CD14-positive monocyte (primary cell): ENCODE measurements at regions not wholly inside any gene's neighbourhood (a gene's known extent, or its start where the extent isn't known, plus 50 kb on each side); places are given as distances from the start of the nearest gene placed in this dataset.

ENCODE experiments used
- DNase-seq, 3 donors: peaks; one replicate each; pipeline ENCODE4 v3.0.0-alpha.2; 2011 to 2022
- H2AFZ ChIP-seq: 2 replicates; pipeline ENCODE4 v1.6.0; 2012; ENCODE audit warnings: mild to moderate bottlenecking, low read depth, low read length, inconsistent platforms; ENCODE audit not compliant: insufficient read depth, poor library complexity, severe bottlenecking
- H3K27ac ChIP-seq, 2 donors: 1 replicate in 1 of 2; 2 replicates in 1 of 2; pipeline ENCODE4 v1.5.1; 2012 to 2013; ENCODE audit warnings: low read length in 2 of 2, control low read depth in 1 of 2, inconsistent platforms in 1 of 2, low read depth in 1 of 2, mild to moderate bottlenecking in 1 of 2
- H3K27me3 ChIP-seq, 2 donors: one replicate each; pipeline versions ENCODE4 v1.6.0 to v1.6.1; 2011 to 2013; ENCODE audit warnings: low read length in 2 of 2; ENCODE audit not compliant: control insufficient read depth in 2 of 2, insufficient read depth in 2 of 2
- H3K36me3 ChIP-seq, 2 donors: replicated peaks in 1 of 2; 1 replicate in 1 of 2; 2 replicates in 1 of 2; pipeline versions ENCODE4 v1.5.1 to v1.6.1; 2012 to 2013; ENCODE audit warnings: low read length in 2 of 2, control low read depth in 1 of 2, inconsistent platforms in 1 of 2, mild to moderate bottlenecking in 1 of 2; ENCODE audit not compliant: insufficient read depth in 2 of 2, control insufficient read depth in 1 of 2
- H3K4me1 ChIP-seq, 2 donors: 1 replicate in 1 of 2; 2 replicates in 1 of 2; pipeline versions ENCODE4 v1.5.1 to v1.6.1; 2012 to 2013; ENCODE audit warnings: low read length in 2 of 2, control low read depth in 1 of 2, inconsistent platforms in 1 of 2, mild to moderate bottlenecking in 1 of 2, moderate library complexity in 1 of 2; ENCODE audit not compliant: insufficient read depth in 2 of 2, control insufficient read depth in 1 of 2
- H3K4me2 ChIP-seq: replicated peaks from 2 replicates; pipeline ENCODE3; 2012; ENCODE audit warnings: low read length, moderate library complexity, mild to moderate bottlenecking; ENCODE audit not compliant: poor library complexity, severe bottlenecking; ENCODE audit errors: extremely low read depth
- H3K4me3 ChIP-seq, 3 experiments: fragments of 200-600 bp in 1 of 3; sonication (generic) in 1 of 3; replicated peaks in 1 of 3; 1 replicate in 2 of 3; 2 replicates in 1 of 3; pipeline ENCODE4 v1.5.1; 2011 to 2013; ENCODE audit warnings: low read length in 3 of 3, mild to moderate bottlenecking in 3 of 3, control low read depth in 2 of 3, low read depth in 2 of 3, inconsistent platforms in 1 of 3, moderate library complexity in 1 of 3
- H3K79me2 ChIP-seq: 2 replicates; pipeline ENCODE4 v1.6.0; 2012; ENCODE audit warnings: mild to moderate bottlenecking, control low read depth, inconsistent platforms, low read length, moderate library complexity; ENCODE audit not compliant: insufficient read depth
- H3K9ac ChIP-seq: 2 replicates; pipeline ENCODE4 v1.6.0; 2017; ENCODE audit warnings: low read length, mild to moderate bottlenecking; ENCODE audit not compliant: insufficient read depth, poor library complexity, severe bottlenecking
- H3K9me3 ChIP-seq, 2 donors: replicated peaks in 1 of 2; 1 replicate in 1 of 2; 2 replicates in 1 of 2; pipeline versions ENCODE4 v1.5.1 to v1.6.1; 2012 to 2013; ENCODE audit warnings: low read length in 2 of 2, control low read depth in 1 of 2; ENCODE audit not compliant: control insufficient read depth in 1 of 2, insufficient read depth in 1 of 2
- H4K20me1 ChIP-seq: 2 replicates; pipeline ENCODE4 v1.6.0; 2012; ENCODE audit warnings: mild to moderate bottlenecking, low read length, control low read depth, moderate library complexity; ENCODE audit not compliant: insufficient read depth
- H3K27ac Mint-ChIP-seq, 7 donors: one replicate each; pipeline ENCODE4 v1.8.0; 2020; ENCODE audit warnings: mild to moderate bottlenecking in 7 of 7, mixed read lengths in 7 of 7, moderate library complexity in 6 of 7, inconsistent platforms in 2 of 7
- H3K27me3 Mint-ChIP-seq, 3 donors: one replicate each; pipeline ENCODE4 v1.8.0; 2021 to 2022; ENCODE audit warnings: low read depth in 3 of 3, mild to moderate bottlenecking in 3 of 3, mixed read lengths in 3 of 3, moderate library complexity in 3 of 3, inconsistent platforms in 1 of 3
- H3K36me3 Mint-ChIP-seq, 2 donors: one replicate each; pipeline ENCODE4 v1.8.0; 2020; ENCODE audit warnings: mixed read lengths in 2 of 2, inconsistent platforms in 1 of 2, mild to moderate bottlenecking in 1 of 2
- H3K4me1 Mint-ChIP-seq: one replicate; pipeline ENCODE4 v1.8.0; 2020; ENCODE audit warnings: mild to moderate bottlenecking, mixed read lengths
- H3K4me3 Mint-ChIP-seq, 2 donors: one replicate each; pipeline ENCODE4 v1.8.0; 2020; ENCODE audit warnings: mild to moderate bottlenecking in 2 of 2, mixed read lengths in 2 of 2, moderate library complexity in 1 of 2
- H3K9me3 Mint-ChIP-seq, 7 donors: one replicate each; pipeline ENCODE4 v1.8.0; 2020 to 2022; ENCODE audit warnings: mixed read lengths in 7 of 7, mild to moderate bottlenecking in 6 of 7, moderate library complexity in 6 of 7, inconsistent platforms in 2 of 7
- WGBS: methylation state at CpG from one replicate; pipeline ENCODE4 v1.1.5; 2013; ENCODE audit warnings: missing lambda C conversion rate; ENCODE audit not compliant: insufficient coverage; 5-methylcytosine and 5-hydroxymethylcytosine counted together
- intact Hi-C, 2 donors: fragments of 100-400 bp; cut with micrococcal nuclease; formaldehyde crosslinking; loops; one replicate each; pipeline versions ENCODE4 v1.15.0 to v1.15.1; 2023
- TF ChIP-seq, protein P1 (sequence below): fragments of 200-600 bp; IDR thresholded peaks from one replicate; pipeline ENCODE4 v1.8.0; 2022; ENCODE audit warnings: antibody characterized with exemption, mild to moderate bottlenecking

DNA sequence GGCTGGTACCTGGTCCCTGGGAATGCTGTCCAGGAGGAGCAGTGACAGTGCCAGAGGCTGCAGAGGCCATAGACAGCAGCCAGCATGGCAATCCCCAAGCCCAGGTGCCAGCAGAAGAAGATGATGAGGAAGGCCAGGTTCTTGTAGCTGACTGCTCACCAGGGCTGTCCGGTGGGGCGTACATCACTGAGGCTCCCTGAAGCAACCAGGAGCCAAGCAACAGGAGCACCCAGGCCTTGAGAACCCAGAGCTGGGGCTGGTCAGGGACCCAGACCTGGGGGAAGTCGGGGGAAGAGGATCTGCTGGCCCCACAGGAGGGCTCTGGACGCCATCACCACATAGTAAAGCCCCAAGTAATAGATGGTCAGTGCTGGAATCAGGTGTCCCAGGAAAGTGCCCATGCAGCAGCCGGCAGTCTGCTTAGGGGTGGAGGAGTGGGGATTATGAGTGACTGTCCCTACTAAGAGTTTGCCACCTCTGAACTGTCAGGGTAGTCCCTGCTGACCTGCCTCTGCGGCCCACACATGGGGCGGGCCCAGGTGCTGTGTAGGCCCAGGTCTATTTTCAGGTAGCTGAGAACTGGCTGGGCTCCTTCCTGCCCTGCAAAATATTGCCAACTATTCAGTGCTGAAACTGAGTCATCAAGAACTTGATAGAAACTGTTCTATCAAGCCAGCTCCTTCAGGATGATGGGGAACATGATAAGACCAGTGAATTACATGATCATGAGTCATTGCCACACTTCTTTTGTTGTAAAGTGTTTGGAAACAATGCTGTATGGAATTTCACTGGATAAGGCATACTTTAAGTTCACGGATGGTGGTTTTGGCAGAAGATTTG lies 68.7 kb downstream of the CHRD start:
- Histone ChIP-seq H3K27ac (no peak overlapping the region), H3K4me3 (no peak overlapping the region), H4K20me1 (no peaks in the 10 kb centered on the region), H3K36me3 (no peaks in the 10 kb centered on the region), H3K9ac (no peak overlapping the region), H3K9me3 (no peaks in the 10 kb centered on the region), H3K79me2 (no peaks in the 10 kb centered on the region), H3K27me3 (no peaks in the 10 kb centered on the region), H3K4me1 (no peaks in the 10 kb centered on the region), H3K4me2 (no peak overlapping the region), H2AFZ (no peak overlapping the region)
- intact Hi-C loops: no loop called here
- Mint-ChIP-seq H3K36me3 (no peaks in the 10 kb centered on the region), H3K9me3 (no peaks in the 10 kb centered on the region), H3K27me3 (peaks cover 2 to 16% (median 6%) of the 10 kb centered on the region in 3 donors), H3K4me1 (no peaks in the 10 kb centered on the region), H3K27ac (no peak overlapping the region), H3K4me3 (no peak overlapping the region)
- 96% methylated on average over 8 of the region's 8 CpGs for WGBS
- TF ChIP-seq, protein P1, sequence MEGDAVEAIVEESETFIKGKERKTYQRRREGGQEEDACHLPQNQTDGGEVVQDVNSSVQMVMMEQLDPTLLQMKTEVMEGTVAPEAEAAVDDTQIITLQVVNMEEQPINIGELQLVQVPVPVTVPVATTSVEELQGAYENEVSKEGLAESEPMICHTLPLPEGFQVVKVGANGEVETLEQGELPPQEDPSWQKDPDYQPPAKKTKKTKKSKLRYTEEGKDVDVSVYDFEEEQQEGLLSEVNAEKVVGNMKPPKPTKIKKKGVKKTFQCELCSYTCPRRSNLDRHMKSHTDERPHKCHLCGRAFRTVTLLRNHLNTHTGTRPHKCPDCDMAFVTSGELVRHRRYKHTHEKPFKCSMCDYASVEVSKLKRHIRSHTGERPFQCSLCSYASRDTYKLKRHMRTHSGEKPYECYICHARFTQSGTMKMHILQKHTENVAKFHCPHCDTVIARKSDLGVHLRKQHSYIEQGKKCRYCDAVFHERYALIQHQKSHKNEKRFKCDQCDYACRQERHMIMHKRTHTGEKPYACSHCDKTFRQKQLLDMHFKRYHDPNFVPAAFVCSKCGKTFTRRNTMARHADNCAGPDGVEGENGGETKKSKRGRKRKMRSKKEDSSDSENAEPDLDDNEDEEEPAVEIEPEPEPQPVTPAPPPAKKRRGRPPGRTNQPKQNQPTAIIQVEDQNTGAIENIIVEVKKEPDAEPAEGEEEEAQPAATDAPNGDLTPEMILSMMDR: no peak
- no peak for DNase-seq

DNA sequence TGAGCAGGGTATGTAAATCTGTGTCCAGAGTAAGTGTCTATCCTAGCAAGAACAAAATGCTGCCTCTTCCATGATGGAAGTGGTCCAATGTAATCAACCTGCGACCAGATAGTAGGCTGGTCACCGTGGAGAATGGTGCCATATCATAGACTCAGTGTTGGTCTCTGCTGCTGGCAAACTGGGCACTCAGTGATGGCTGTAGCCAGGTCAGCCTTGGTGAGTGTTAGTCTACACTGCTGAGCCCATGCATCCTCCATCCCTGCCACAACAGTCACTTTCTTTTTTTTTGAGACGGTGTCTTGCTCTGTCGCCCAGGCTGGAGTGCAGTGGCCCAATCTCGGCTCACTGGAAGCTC lies 69.3 kb downstream of the CHRD start:
- Histone ChIP-seq H3K27me3 (no peaks in the 10 kb centered on the region), H3K36me3 (no peaks in the 10 kb centered on the region), H4K20me1 (no peaks in the 10 kb centered on the region), H3K79me2 (no peaks in the 10 kb centered on the region), H3K4me2 (no peak overlapping the region), H3K9me3 (no peaks in the 10 kb centered on the region), H3K27ac (no peak overlapping the region), H3K9ac (no peak overlapping the region), H3K4me3 (no peak overlapping the region), H3K4me1 (no peaks in the 10 kb centered on the region), H2AFZ (no peak overlapping the region)
- TF ChIP-seq, protein P1: no peak
- intact Hi-C loops: no loop called here
- Mint-ChIP-seq H3K4me3 (no peak overlapping the region), H3K4me1 (no peaks in the 10 kb centered on the region), H3K36me3 (no peaks in the 10 kb centered on the region), H3K9me3 (no peaks in the 10 kb centered on the region), H3K27me3 (peaks cover 2 to 20% (median 3%) of the 10 kb centered on the region in 3 donors), H3K27ac (no peak overlapping the region)
- DNase-seq: no peak
- WGBS: 100% methylated on average over 5 of the region's 5 CpGs
